Ovary (tissue), 7 donors: ENCODE measurements at regions not wholly inside any gene's neighbourhood (a gene's known extent, or its start where the extent isn't known, plus 50 kb on each side); places are given as distances from the start of the nearest gene placed in this dataset.
A peak's percentile ranks its signal among the peaks of the same experiment; 100 is the strongest.

Experiments used
- DNase-seq, 5 donors: peaks; one replicate each; pipeline ENCODE4 v3.0.0-alpha.2; 2019 to 2020
- H3K27ac ChIP-seq, 2 donors: fragments of 200-600 bp; one replicate each; pipeline versions ENCODE4 v1.5.1 to v1.8.0; 2019 to 2022
- H3K27me3 ChIP-seq: fragments of 200-600 bp; one replicate; pipeline ENCODE4 v1.8.0; 2022
- H3K36me3 ChIP-seq: fragments of 200-600 bp; sonication (generic); one replicate; pipeline ENCODE4 v1.5.1; 2019
- H3K4me1 ChIP-seq: one replicate; pipeline ENCODE4 v1.8.1; 2013; ENCODE audit warnings: mild to moderate bottlenecking, moderate library complexity; ENCODE audit not compliant: insufficient read depth
- H3K4me3 ChIP-seq: fragments of 200-600 bp; sonication (generic); one replicate; pipeline ENCODE4 v1.5.1; 2017
- H3K9me3 ChIP-seq, 2 donors: fragments of 200-600 bp in 1 of 2; sonication (generic) in 1 of 2; one replicate each; pipeline versions ENCODE4 v1.5.1 to v1.8.1; 2013 to 2019; ENCODE audit warnings: mild to moderate bottlenecking in 1 of 2, moderate library complexity in 1 of 2
- EP300 ChIP-seq: sonication (generic); formaldehyde crosslinking; IDR thresholded peaks from one replicate; pipeline ENCODE4 v1.6.1; 2017; ENCODE audit warnings: antibody characterized with exemption
- POLR2A ChIP-seq: fragments of 450-650 bp; IDR thresholded peaks from one replicate; pipeline ENCODE4 v1.6.1; 2017; ENCODE audit warnings: antibody characterized with exemption, mild to moderate bottlenecking, moderate library complexity
- WGBS, 3 donors: extraction: QIAGEN DNeasy Blood & Tissue Kit in 1 of 3; methylation state at CpG; one replicate each; pipeline versions ENCODE4 v1.1.5 to v1.1.7; 2013 to 2017; 5-methylcytosine and 5-hydroxymethylcytosine counted together
- intact Hi-C, 4 donors: fragments of 100-400 bp; cut with DNase I; formaldehyde crosslinking; loops; one replicate each; pipeline versions ENCODE4 v1.11.0 to v1.15.1; 2022 to 2023
- TF ChIP-seq, protein P1 (sequence below), 3 donors: fragments of 450-650 bp in 2 of 3; fragments of 200-600 bp in 1 of 3; IDR thresholded peaks; one replicate each; pipeline versions ENCODE4 v1.5.1 to v1.8.0; 2016 to 2022; ENCODE audit warnings: antibody characterized with exemption in 3 of 3, mild to moderate bottlenecking in 1 of 3
- donor health status: DM: no; HTN: no; CAD: no; lungs with moderate emphysema.
- donor health status: DM: no; HTN: no; CAD: no.
- donor health status: Bipolar disorder and iron deficiency.
- donor health status: DM: no; HTN: no; CAD: no.
- donor health status: DM: yes; HTN: yes; CAD: no.

DNA sequence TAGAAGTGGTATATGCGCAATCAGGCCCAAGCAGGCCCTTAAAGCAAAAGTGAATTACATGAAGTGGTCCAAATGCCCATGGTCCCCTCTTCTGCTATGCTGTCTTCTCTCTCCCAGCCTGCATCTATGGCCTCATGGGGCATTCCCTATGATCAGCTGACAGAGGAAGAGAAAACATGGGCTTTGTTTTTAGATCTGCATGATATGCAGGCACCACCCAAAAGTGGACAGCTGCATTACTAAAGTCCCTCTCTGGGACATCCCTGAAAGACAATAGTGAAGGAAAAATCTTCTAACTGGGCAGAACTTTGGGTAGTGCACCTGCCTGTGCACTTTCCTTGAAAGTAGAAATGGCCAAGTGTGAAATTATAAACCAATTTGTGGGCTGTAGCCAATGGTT lies 145.2 kb upstream of the ARID2 start:
- Histone ChIP-seq H3K27ac (no peak overlapping the region), H3K4me1 (peaks cover 2% of the 10 kb centered on the region), H3K4me3 (no peak overlapping the region), H3K27me3 (no peaks in the 10 kb centered on the region), H3K9me3 (no peaks in the 10 kb centered on the region), H3K36me3 (no peaks in the 10 kb centered on the region)
- intact Hi-C loops = no loop called here
- DNase-seq = no peak
- TF ChIP-seq POLR2A (no peak), EP300 (no peak)
- TF ChIP-seq, protein P1, sequence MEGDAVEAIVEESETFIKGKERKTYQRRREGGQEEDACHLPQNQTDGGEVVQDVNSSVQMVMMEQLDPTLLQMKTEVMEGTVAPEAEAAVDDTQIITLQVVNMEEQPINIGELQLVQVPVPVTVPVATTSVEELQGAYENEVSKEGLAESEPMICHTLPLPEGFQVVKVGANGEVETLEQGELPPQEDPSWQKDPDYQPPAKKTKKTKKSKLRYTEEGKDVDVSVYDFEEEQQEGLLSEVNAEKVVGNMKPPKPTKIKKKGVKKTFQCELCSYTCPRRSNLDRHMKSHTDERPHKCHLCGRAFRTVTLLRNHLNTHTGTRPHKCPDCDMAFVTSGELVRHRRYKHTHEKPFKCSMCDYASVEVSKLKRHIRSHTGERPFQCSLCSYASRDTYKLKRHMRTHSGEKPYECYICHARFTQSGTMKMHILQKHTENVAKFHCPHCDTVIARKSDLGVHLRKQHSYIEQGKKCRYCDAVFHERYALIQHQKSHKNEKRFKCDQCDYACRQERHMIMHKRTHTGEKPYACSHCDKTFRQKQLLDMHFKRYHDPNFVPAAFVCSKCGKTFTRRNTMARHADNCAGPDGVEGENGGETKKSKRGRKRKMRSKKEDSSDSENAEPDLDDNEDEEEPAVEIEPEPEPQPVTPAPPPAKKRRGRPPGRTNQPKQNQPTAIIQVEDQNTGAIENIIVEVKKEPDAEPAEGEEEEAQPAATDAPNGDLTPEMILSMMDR (IDR thresholded peaks at IDR 0.05) = no peak
- 79 to 96% (median 96%) methylated on average over 1 of the region's 1 CpG for WGBS, 3 donors

DNA sequence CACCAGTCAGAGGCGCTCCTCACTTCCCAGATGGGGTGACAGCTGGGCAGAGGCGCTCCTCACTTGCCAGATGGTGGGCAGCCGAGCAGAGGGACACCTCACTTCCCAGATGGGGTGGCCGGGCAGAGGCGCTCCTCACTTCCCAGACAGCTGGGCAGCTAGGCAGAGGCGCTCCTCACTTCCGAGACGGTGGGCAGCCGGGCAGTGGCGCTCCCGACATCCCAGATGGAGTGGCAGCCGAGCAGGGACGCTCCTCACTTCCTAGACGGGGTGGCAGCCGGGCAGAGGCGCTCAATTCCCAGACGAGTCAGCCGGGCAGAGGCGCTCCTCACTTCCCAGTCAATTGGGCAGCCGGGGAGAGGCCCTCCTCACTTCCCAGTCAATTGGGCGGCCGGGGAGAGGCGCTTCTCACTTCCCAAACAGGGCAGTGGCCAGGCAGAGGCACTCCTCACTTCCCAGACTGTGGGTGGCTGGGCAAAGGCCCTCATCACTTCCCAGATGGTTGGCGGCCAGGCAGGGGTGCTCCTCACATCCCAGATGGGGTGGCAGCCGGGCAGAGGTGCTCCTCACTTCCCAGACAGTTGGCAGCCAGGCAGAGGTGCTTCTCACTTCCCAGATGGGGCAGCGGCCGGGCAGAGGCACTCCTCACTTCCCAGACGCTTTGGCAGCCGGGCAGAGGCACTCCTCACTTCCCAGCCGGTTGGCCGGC lies 143.8 kb upstream of the ARID2 start:
- no peak overlapping the region for H3K27ac ChIP-seq
- TF ChIP-seq POLR2A (no peak), EP300 (no peak)
- TF ChIP-seq, protein P1 (IDR thresholded peaks at IDR 0.05) = no peak
- H3K36me3 ChIP-seq = no peaks in the 10 kb centered on the region
- no peaks in the 10 kb centered on the region for H3K27me3 ChIP-seq
- WGBS, 3 donors = 93 to 96% (median 95%) methylated on average over 30 to 31 of the region's 31 CpGs
- DNase-seq = peak in 1 of 5 donors; percentile 11
- intact Hi-C loops = no loop called here
- H3K4me1 ChIP-seq = peaks cover 2% of the 10 kb centered on the region
- H3K4me3 ChIP-seq = no peak overlapping the region
- H3K9me3 ChIP-seq = no peaks in the 10 kb centered on the region

DNA sequence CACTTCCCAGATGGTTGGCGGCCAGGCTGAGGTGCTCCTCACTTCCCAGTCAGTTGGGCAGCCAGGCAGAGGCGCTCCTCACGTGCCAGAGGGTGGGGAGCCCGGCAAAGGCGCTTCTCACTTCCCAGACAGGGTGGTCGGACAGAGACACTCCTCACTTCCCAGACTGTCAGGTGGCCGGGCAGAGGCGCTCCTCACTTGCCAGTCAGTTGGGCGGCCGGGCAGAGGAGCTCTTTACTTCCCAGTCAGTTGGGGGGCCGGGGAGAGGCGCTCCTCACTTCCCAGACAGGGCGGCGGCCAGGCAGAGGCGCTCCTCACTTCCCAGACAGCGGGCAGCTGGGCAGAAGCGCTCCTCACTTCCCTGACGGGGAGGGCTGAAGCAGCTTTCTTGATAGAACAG lies 143.0 kb upstream of the ARID2 start:
- no peaks in the 10 kb centered on the region for H3K36me3 ChIP-seq
- no peaks in the 10 kb centered on the region for H3K9me3 ChIP-seq
- TF ChIP-seq POLR2A (no peak), EP300 (no peak)
- TF ChIP-seq, protein P1 (IDR thresholded peaks at IDR 0.05) = no peak
- no peaks in the 10 kb centered on the region for H3K27me3 ChIP-seq
- WGBS, 3 donors = 96 to 97% (median 97%) methylated on average over 13 to 18 of the region's 18 CpGs
- no peak overlapping the region for H3K27ac ChIP-seq
- DNase-seq = no peak
- H3K4me1 ChIP-seq = peaks cover 2% of the 10 kb centered on the region
- H3K4me3 ChIP-seq = no peak overlapping the region
- intact Hi-C loops = no loop called here

DNA sequence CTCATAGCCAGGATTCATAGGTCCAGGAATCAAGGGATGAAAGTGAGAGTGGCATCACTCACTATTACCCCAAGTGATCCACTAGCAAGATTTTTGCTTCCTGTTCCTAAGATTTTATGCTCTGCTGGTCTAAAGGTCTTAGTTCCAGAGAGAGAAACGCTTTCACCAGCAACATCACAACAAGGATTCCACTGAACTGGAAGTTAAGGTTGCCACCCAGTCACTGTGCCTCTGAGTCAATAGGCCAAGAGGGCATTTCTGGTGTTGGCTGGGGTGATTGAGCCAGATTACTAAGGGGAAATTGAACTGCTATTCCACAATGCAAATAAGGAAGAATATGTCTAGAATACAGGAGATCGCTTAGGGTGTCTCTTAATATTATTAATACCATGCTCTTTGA lies 142.5 kb upstream of the ARID2 start:
- peaks cover 2% of the 10 kb centered on the region for H3K4me1 ChIP-seq
- no peaks in the 10 kb centered on the region for H3K9me3 ChIP-seq
- H3K27me3 ChIP-seq = no peaks in the 10 kb centered on the region
- intact Hi-C loops = no loop called here
- no peak overlapping the region for H3K4me3 ChIP-seq
- no peak for DNase-seq
- H3K36me3 ChIP-seq = no peaks in the 10 kb centered on the region
- TF ChIP-seq, protein P1 (IDR thresholded peaks at IDR 0.05) = no peak
- no peak for TF ChIP-seq EP300
- TF ChIP-seq POLR2A = no peak
- H3K27ac ChIP-seq = no peak overlapping the region
- WGBS, 3 donors = 83 to 98% (median 92%) methylated on average over 2 of the region's 2 CpGs
